HL-60 (cell line): ENCODE measurements at regions not wholly inside any gene's neighbourhood (a gene's known extent, or its start where the extent isn't known, plus 50 kb on each side); places are given as distances from the start of the nearest gene placed in this dataset.
"Not testable (repeated sequence)": the region's sequence is repeated elsewhere in the genome, so short reads cannot be mapped to it uniquely, and the experiment has no call there.

Experiments
- CTCF ChIP-seq: IDR thresholded peaks from one replicate; pipeline ENCODE4 v1.5.1; 2011; ENCODE audit warnings: low read length, control low read depth, inconsistent platforms; ENCODE audit not compliant: insufficient read depth
- REST ChIP-seq: IDR thresholded peaks from 2 replicates; pipeline ENCODE4 v1.6.1; 2012; ENCODE audit warnings: low read depth; ENCODE audit not compliant: insufficient replicate concordance

GRCh38 chr9:65421486-65421885 lies 136.5 kb upstream of the FOXD4L5 start:
- TF ChIP-seq CTCF, REST: not testable (repeated sequence)
